GM19240 (cell line): ENCODE measurements at regions not wholly inside any gene's neighbourhood (a gene's known extent, or its start where the extent isn't known, plus 50 kb on each side); places are given as distances from the start of the nearest gene placed in this dataset.

Experiments used
- DNase-seq: peaks from one replicate; pipeline ENCODE4 v3.0.0; 2011; ENCODE audit warnings: low spot score; ENCODE audit not compliant: insufficient read length

GRCh38 chr2:128468186-128468920 is 149.7 kb upstream of the HS6ST1 start:
- DNase-seq, result no peak

- DNase-seq, result no peak
Observed at GRCh38 chr2:128469203-128469602, 150.5 kb upstream of the HS6ST1 start.

- no peak for DNase-seq
Observed at GRCh38 chr2:128469875-128470274, 151.2 kb upstream of the HS6ST1 start.

GRCh38 chr2:128472789-128473174 is 154.1 kb upstream of the HS6ST1 start:
- no peak for DNase-seq

GRCh38 chr2:128473175-128474035 is 154.7 kb upstream of the HS6ST1 start:
- DNase-seq, result no peak

- DNase-seq, result no peak
Observed at GRCh38 chr2:128474036-128474955, 155.6 kb upstream of the HS6ST1 start.

- DNase-seq, result no peak
Observed at GRCh38 chr2:128474962-128475361, 156.3 kb upstream of the HS6ST1 start.

GRCh38 chr2:128475427-128476211 is 157.0 kb upstream of the HS6ST1 start:
- DNase-seq, result no peak

GRCh38 chr2:128477026-128477820 is 158.6 kb upstream of the HS6ST1 start:
- no peak for DNase-seq

- DNase-seq, result no peak
Observed at GRCh38 chr2:128477891-128478290, 159.2 kb upstream of the HS6ST1 start.

- no peak for DNase-seq
Observed at GRCh38 chr2:128485761-128486639, 167.3 kb upstream of the HS6ST1 start.

- DNase-seq, result no peak
Observed at GRCh38 chr2:128486640-128487375, 168.1 kb upstream of the HS6ST1 start.

- no peak for DNase-seq
Observed at GRCh38 chr2:128487650-128488387, 169.2 kb upstream of the HS6ST1 start.

- no peak for DNase-seq
Observed at GRCh38 chr2:128488434-128488833, 169.8 kb upstream of the HS6ST1 start.

GRCh38 chr2:128489526-128490273 is 171.0 kb upstream of the HS6ST1 start:
- no peak for DNase-seq

- no peak for DNase-seq
Observed at GRCh38 chr2:128490321-128490720, 171.7 kb upstream of the HS6ST1 start.
